ENCODE measurements at regions not wholly inside any gene's neighbourhood (a gene's known extent, or its start where the extent isn't known, plus 50 kb on each side); places are given as distances from the start of the nearest gene placed in this dataset.

- no peak for DNase-seq (ENCODE audit: low spot score)
These were observed 1118.2 kb downstream of the BRD1 start for GRCh38 chr22:48709453-48709852.

GRCh38 chr22:48708558-48709245, 1119.0 kb downstream of the BRD1 start:
- DNase-seq (ENCODE audit: low spot score), result no peak

- no peak for DNase-seq (ENCODE audit: low spot score)
These were observed 1119.7 kb downstream of the BRD1 start for GRCh38 chr22:48707763-48708557.

- no peak for DNase-seq (ENCODE audit: low spot score)
These were observed 1120.5 kb downstream of the BRD1 start for GRCh38 chr22:48706934-48707762.

GRCh38 chr22:48705917-48706605, 1121.6 kb downstream of the BRD1 start:
- DNase-seq (ENCODE audit: low spot score), result no peak

GRCh38 chr22:48705159-48705916, 1122.3 kb downstream of the BRD1 start:
- no peak for DNase-seq (ENCODE audit: low spot score)

- DNase-seq (ENCODE audit: low spot score), result no peak
These were observed 1123.3 kb downstream of the BRD1 start for GRCh38 chr22:48704335-48704734.

- DNase-seq (ENCODE audit: low spot score), result no peak
These were observed 1124.3 kb downstream of the BRD1 start for GRCh38 chr22:48703265-48703941.

- DNase-seq (ENCODE audit: low spot score), result peak; percentile 92
These were observed 1125.0 kb downstream of the BRD1 start for GRCh38 chr22:48702573-48703264.

- no peak for DNase-seq (ENCODE audit: low spot score)
These were observed 1126.2 kb downstream of the BRD1 start for GRCh38 chr22:48701296-48702030.

GRCh38 chr22:48700566-48701295, 1126.9 kb downstream of the BRD1 start:
- no peak for DNase-seq (ENCODE audit: low spot score)

GRCh38 chr22:48700180-48700565, 1127.5 kb downstream of the BRD1 start:
- no peak for DNase-seq (ENCODE audit: low spot score)

- DNase-seq (ENCODE audit: low spot score), result no peak
These were observed 1128.2 kb downstream of the BRD1 start for GRCh38 chr22:48699511-48699910.

GRCh38 chr22:48698618-48699017, 1129.1 kb downstream of the BRD1 start:
- no peak for DNase-seq (ENCODE audit: low spot score)

GRCh38 chr22:48697694-48698276, 1129.9 kb downstream of the BRD1 start:
- no peak for DNase-seq (ENCODE audit: low spot score)

- no peak for DNase-seq (ENCODE audit: low spot score)
These were observed 1130.5 kb downstream of the BRD1 start for GRCh38 chr22:48697223-48697622.

- DNase-seq (ENCODE audit: low spot score), result no peak
These were observed 1131.3 kb downstream of the BRD1 start for GRCh38 chr22:48696371-48696770.

- no peak for DNase-seq (ENCODE audit: low spot score)
These were observed 1131.9 kb downstream of the BRD1 start for GRCh38 chr22:48695731-48696305.
